ENCODE measurements at regions not wholly inside any gene's neighbourhood (a gene's known extent, or its start where the extent isn't known, plus 50 kb on each side); places are given as distances from the start of the nearest gene placed in this dataset.

- TF ChIP-seq CTCF (conservative IDR thresholded peaks at IDR 0.05; ENCODE audit: low read length) (no peak), EZH2phosphoT487 (IDR thresholded peaks at IDR 0.05; ENCODE audit: borderline replicate concordance) (no peak)
Measured at GRCh38 chr11:16561150-16561549, 177.3 kb upstream of the C11orf58 start.

Data from Loucy (cell line).